ENCODE measurements at regions not wholly inside any gene's neighbourhood (a gene's known extent, or its start where the extent isn't known, plus 50 kb on each side); places are given as distances from the start of the nearest gene placed in this dataset.

- ATAC-seq = no peak
- intact Hi-C loops (cut with DNase I) = no loop called here
- Histone ChIP-seq H3K27ac (no peak overlapping the region), H3K9me3 (no peaks in the 10 kb centered on the region), H3K4me3 (no peak overlapping the region), H3K27me3 (ENCODE audit: low read depth) (peaks cover 24% of the 10 kb centered on the region), H3K36me3 (no peaks in the 10 kb centered on the region), H3K4me1 (peaks cover 22% of the 10 kb centered on the region)
- no peak for DNase-seq
- TF ChIP-seq CTCF (IDR thresholded peaks at IDR 0.05) = no peak
Observed at GRCh38 chr6:1522779-1523178, 86.9 kb upstream of the FOXC1 start.

GRCh38 chr6:1524040-1524480, 85.7 kb upstream of the FOXC1 start:
- Histone ChIP-seq H3K27ac (no peak overlapping the region), H3K36me3 (no peaks in the 10 kb centered on the region), H3K4me3 (peak overlapping the region; percentile 31), H3K27me3 (ENCODE audit: low read depth) (peaks cover 24% of the 10 kb centered on the region), H3K9me3 (no peaks in the 10 kb centered on the region), H3K4me1 (peaks cover 22% of the 10 kb centered on the region)
- intact Hi-C loops (cut with DNase I) = no loop called here
- DNase-seq (peak; percentile 79), ATAC-seq (peak; percentile 77 to 78)
- TF ChIP-seq CTCF (IDR thresholded peaks at IDR 0.05) = peak; percentile 57

- no peaks in the 10 kb centered on the region for H3K36me3 ChIP-seq
- H3K4me1 ChIP-seq = peaks cover 22% of the 10 kb centered on the region
- ATAC-seq = peak; percentile 25 to 36
- peak overlapping the region; percentile 41 for H3K27ac ChIP-seq
- intact Hi-C loops (cut with DNase I) = no loop called here
- no peaks in the 10 kb centered on the region for H3K9me3 ChIP-seq
- no peak for DNase-seq
- H3K4me3 ChIP-seq = no peak overlapping the region
- no peak for TF ChIP-seq CTCF (IDR thresholded peaks at IDR 0.05)
- peaks cover 24% of the 10 kb centered on the region for H3K27me3 ChIP-seq (ENCODE audit: low read depth)
Observed at GRCh38 chr6:1525364-1526038, 84.2 kb upstream of the FOXC1 start.

- intact Hi-C loops (cut with DNase I) = no loop called here
- TF ChIP-seq CTCF (IDR thresholded peaks at IDR 0.05) = no peak
- no peak for ATAC-seq
Observed at GRCh38 chr6:1526398-1527072, 83.2 kb upstream of the FOXC1 start.

GRCh38 chr6:1527073-1527457, 82.7 kb upstream of the FOXC1 start:
- Histone ChIP-seq H3K4me3 (no peak overlapping the region), H3K27ac (no peak overlapping the region)
- DNase-seq = no peak

More at GRCh38 chr6:1526398-1527072, 83.2 kb upstream of the FOXC1 start:
- peaks cover 22% of the 10 kb centered on the region for H3K4me1 ChIP-seq
- DNase-seq = no peak
- H3K4me3 ChIP-seq = no peak overlapping the region
- no peaks in the 10 kb centered on the region for H3K9me3 ChIP-seq
- H3K36me3 ChIP-seq = no peaks in the 10 kb centered on the region
- H3K27ac ChIP-seq = no peak overlapping the region
- peaks cover 24% of the 10 kb centered on the region for H3K27me3 ChIP-seq (ENCODE audit: low read depth)

More at GRCh38 chr6:1527073-1527457, 82.7 kb upstream of the FOXC1 start:
- intact Hi-C loops (cut with DNase I) = no loop called here
- H3K36me3 ChIP-seq = no peaks in the 10 kb centered on the region
- peaks cover 24% of the 10 kb centered on the region for H3K27me3 ChIP-seq (ENCODE audit: low read depth)
- no peak for TF ChIP-seq CTCF (IDR thresholded peaks at IDR 0.05)
- H3K9me3 ChIP-seq = no peaks in the 10 kb centered on the region
- peaks cover 22% of the 10 kb centered on the region for H3K4me1 ChIP-seq
- peak; percentile 63 to 70 for ATAC-seq
